Non-pigmented ciliary epithelial cell (primary cell): ENCODE measurements at regions not wholly inside any gene's neighbourhood (a gene's known extent, or its start where the extent isn't known, plus 50 kb on each side); places are given as distances from the start of the nearest gene placed in this dataset.

Experiments
- DNase-seq: peaks from one replicate; pipeline ENCODE4 v3.0.0-alpha.2; 2010; ENCODE audit warnings: low read depth

GRCh38 chr17:70871180-70871818 is 702.0 kb downstream of the KCNJ2 start:
- no peak for DNase-seq

DNA sequence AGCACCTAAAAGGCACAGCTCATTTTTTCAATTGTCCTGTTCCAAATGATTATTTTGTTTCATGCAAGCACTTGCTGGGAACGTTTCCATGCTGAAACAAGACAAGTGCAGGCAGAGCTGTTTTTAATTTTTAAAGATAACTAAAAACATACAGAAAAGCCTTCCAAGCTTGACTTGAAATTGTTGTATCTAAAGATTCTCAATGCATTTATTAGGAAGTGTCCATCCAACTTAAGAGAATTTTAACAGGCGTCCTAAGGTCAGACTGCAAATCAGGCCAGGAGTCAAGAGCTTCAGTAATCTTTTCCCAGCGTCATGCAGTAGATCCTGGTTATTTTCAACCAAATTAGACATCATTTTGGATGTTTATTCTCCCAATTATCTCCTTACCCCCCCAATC is 702.8 kb downstream of the KCNJ2 start:
- no peak for DNase-seq

DNA sequence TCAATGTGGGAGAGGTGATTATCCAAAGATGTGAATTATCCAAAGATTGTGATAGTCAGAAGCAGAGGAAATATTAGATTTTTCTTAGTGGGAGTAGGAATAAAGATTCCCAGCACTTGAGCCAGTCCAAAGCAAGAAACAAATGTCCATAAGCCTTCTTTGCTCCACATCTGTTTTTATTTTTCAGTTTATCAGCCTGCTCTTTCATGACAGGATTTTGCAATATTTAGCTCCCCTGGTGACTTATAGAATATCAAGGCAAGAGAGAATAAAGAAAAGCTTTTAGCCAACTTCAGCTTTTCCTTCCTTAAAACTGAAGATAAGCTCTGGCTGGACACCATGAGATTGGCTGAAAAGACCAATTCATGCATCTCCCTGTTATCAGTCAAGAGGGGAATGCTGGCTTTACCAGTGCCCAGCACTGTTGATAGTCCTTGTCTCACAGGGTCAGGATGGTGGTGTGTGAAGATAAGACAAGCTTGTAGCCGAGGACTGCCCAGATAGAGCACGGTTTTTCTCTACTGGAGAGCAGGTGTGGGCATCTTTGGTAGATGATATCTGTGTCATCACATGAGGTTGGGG is 706.5 kb downstream of the KCNJ2 start:
- DNase-seq = no peak

GRCh38 chr17:70878879-70879278 is 709.5 kb downstream of the KCNJ2 start:
- DNase-seq = no peak

- no peak for DNase-seq
Measured at GRCh38 chr17:70879401-70879800, 710.1 kb downstream of the KCNJ2 start.

DNA sequence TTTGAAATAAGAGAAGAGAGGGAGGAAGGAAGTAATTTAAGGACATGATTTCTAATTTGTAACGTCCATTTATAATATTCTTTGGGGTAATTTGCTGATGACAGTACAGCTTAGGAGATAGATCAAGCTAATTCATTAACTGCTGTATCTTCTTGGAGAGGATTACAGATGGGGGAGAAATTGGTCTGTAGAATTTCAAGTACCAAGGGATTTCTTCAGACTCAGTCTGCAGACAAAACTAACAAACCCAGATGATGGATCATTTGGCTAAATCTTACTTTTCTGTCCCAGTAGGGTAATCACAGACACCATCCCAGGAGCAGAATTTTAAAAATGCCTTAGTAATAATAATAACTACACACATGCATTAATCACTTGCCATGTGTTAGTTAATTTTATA is 711.8 kb downstream of the KCNJ2 start:
- DNase-seq = no peak

DNA sequence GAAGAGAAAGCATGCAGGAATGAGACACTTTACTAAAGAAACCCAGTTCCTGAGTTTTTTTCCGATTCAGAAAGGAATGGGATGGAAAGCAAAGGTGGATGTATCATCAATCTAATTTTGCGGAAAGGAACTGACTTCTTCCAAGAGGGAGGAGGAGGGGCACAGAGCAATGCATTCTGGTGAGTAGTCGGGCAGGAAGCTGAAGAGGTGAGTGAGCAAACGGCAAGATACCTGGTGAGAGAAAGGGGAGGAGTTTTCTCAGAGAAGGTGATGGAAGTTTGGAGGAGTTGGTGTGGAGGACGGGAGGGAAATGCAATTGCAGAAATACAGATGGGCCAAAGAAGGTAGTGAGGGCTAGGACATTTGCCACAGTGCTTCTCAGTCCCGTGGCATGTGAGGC is 713.2 kb downstream of the KCNJ2 start:
- DNase-seq = no peak

- no peak for DNase-seq
Measured at GRCh38 chr17:70886648-70887047, 717.3 kb downstream of the KCNJ2 start.

DNA sequence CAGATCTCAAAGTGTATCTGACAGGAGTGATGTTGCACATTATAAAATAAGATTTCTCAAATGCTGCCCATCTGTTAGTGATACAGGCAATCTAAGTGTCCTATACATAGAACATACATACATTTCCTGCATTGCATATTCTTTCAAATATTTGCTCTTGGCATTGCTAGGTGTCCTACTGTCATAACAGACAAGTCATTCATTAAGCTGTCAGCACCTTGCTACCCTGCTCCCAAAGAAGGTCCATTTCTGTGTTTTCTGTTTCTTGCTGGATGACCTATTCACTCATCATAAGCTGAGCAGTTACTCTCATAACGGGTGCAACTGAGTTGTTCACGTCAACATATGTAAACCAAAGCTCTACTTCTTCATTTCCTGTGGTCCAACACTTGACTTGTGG is 719.0 kb downstream of the KCNJ2 start:
- no peak for DNase-seq

DNA sequence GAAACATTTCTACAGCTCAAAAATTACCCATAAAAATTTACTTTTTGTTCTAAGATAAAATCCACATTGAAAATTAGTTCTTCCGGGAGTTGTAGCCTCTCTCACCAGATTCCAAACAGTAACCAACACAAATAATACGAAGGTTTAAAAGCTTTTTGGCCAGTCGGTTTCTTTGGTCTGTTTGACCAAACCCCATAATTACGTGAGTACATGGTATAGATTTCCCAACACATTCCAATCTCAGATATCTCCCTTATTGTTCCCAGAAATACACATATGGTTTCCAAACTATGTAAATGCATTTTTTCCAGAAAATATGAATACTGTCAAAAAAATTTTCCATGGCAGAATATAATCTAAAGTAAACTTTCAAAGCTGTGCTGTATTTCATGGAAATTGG is 722.0 kb downstream of the KCNJ2 start:
- no peak for DNase-seq

GRCh38 chr17:70892527-70892926 is 723.2 kb downstream of the KCNJ2 start:
- no peak for DNase-seq

- DNase-seq = no peak
Measured at GRCh38 chr17:70896843-70897242, 727.5 kb downstream of the KCNJ2 start.

DNA sequence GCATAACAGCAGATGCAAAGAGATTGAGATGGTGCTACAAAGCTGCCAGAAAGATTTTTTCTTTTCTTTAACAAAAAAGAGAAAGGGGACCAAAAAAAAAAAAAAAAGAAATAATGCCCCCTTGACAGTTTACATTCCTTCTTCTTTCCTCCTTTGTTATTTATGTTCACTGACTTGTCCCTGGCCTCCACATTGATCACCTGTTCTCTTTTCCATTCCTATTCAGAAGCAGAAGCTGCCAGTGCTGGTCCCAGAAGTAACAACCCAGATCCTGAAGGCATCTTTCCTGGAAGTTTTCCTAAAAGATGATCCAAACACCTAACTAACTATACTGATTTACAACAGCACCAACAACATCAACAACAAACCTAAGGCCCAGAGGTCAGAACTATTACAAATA is 728.1 kb downstream of the KCNJ2 start:
- DNase-seq = no peak

GRCh38 chr17:70901870-70902269 is 732.5 kb downstream of the KCNJ2 start:
- DNase-seq = no peak

DNA sequence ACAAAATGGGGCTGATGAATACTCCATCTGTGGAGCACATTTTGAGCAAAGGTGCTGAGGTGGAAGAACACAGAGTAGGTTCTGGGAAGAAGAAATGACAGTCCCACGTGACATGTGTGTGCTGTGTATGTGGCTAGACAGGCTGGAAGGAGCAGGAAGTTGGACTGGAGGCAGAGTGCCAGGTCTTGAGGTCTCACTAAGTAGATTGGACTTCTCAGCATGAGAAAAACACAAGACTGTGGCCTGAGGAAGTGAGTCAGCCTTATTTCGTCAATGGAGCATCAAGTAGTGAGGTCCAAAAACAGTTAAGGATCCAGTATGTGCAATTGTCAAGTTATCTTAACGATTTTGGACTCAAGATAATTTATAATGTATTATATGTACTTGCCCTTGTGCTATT is 736.5 kb downstream of the KCNJ2 start:
- DNase-seq = peak; percentile 100

DNA sequence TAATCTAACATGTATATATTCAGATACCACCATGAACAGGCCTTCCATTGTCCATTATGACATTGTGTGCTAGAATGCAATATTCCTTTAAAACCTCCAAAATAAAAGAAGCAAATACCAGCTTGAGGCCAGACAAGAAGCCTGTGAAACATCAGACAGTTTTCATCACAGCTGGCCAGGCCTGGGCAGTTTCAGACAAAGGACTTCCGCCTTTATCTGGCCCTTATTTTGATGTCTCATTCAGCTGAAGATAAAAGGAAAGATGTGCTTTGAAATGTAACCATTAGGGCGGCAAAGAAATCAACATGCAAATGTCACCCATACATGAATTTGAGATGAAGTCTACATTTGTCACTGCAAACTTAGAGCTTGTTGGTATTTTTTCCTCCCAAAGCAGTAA is 737.5 kb downstream of the KCNJ2 start:
- peak; percentile 35 for DNase-seq

GRCh38 chr17:70912716-70913485 is 743.6 kb downstream of the KCNJ2 start:
- no peak for DNase-seq

DNA sequence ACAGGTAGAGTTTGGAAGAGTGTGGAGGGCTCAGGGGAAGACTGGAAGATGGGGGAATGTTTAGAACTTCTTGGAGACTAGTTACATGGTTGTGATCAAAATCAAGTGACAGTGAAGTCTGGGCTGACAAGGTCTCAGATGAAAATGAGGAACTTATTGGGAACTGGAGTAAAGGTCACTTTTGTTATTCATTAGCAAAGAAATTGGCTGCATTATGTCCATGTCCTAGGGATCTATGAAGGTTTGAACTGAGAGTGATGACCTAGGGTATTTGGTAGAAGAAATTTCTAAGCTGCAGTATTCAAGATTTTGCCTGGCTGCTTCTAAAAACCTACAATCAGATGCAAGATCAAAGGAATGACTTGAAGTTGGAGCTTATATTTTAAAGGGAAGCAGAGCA is 747.1 kb downstream of the KCNJ2 start:
- no peak for DNase-seq

DNA sequence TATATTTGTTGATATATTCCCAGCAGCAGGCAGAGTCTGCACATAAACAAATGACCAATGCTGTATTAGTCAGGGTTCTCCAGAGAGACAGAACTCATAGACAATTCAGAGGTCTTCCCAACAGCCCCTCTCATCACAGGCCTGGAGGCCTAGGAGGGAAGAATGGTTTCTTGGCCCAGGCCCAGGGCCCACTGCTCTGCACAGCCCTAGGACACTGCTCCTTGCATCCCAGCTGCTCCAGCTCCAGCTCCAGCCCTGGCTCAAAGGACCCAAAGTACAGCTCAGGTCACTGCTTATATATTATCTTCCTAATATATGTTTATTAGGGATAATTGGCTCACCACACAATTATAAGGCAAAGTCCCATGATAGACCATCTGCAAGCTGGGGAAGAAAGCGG is 749.9 kb downstream of the KCNJ2 start:
- DNase-seq = no peak

DNA sequence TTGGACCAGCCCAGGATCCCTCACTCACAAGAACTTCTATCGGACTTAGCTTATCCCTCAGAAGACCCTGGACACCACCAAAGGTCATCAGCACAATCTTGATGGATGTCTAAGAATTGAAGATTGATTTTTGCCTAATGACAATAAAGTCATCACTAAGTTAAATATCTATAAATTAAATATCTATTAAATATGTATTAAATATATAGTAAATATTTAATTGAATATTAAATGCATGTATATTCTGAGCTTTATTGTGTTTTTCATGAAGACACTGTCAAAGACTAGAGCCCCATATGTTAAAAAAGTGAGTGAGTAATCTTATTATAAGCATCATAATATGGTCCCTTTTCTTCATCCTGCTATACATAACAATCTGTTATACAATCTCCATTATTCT is 751.1 kb downstream of the KCNJ2 start:
- DNase-seq = no peak

DNA sequence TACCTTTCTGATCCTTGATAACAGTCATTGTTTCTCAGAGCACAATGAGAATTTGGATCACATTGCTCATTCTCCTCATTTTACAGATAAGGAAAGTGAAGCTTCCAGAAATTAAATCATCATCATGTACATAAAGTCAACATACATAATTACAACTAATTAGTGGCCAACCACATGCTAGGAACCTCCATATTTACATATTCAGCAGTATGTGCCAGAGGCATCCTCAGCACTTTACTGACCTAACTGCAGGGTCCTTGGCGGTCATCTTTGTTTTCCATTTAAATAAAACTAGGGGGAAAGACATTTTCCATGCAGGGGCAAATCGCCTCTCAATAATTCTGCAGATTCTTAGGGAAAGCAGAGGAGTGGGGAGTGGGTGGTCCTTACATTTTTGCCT is 752.9 kb downstream of the KCNJ2 start:
- no peak for DNase-seq

DNA sequence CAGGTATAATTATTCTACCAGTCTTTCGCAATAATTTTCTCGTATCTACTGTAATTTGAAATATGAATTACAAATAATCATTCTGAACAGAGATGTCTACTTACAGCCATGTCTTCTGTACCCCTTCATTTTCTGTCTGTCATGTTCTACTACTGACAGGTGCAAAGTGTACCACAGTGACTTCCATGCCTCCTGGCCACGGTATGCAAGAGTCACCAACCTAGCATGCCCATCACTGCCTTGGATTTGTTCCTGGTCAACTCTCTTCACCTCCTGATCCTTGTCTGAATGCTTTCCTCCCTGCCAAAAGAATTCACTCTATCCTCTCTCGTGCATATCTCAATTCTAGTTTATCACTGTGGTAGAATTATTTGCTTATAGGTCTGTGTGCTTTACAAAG is 755.4 kb downstream of the KCNJ2 start:
- DNase-seq = no peak

DNA sequence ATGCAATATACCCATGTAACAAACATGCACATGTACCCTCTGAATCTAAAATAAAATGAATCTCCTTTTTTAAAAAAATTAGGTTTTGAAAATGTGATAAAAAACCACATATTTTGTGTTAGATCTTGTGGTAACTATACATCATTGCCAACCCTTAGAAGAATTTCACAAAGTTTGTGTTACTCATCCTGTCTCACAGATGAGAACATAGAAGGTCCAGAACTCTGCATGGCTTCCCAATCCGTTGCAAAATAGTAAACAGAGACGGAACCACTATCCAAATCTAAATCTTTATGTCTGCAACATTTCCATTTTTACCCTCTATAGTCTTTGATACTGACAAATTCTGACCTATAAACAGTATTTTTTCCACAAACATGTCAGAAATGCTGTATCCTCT is 759.9 kb downstream of the KCNJ2 start:
- DNase-seq = no peak

- DNase-seq = no peak
Measured at GRCh38 chr17:70934231-70934630, 764.9 kb downstream of the KCNJ2 start.
